ENCODE measurements at regions not wholly inside any gene's neighbourhood (a gene's known extent, or its start where the extent isn't known, plus 50 kb on each side); places are given as distances from the start of the nearest gene placed in this dataset.
"Not testable (repeated sequence)": the region's sequence is repeated elsewhere in the genome, so short reads cannot be mapped to it uniquely, and the experiment has no call there.

DNA sequence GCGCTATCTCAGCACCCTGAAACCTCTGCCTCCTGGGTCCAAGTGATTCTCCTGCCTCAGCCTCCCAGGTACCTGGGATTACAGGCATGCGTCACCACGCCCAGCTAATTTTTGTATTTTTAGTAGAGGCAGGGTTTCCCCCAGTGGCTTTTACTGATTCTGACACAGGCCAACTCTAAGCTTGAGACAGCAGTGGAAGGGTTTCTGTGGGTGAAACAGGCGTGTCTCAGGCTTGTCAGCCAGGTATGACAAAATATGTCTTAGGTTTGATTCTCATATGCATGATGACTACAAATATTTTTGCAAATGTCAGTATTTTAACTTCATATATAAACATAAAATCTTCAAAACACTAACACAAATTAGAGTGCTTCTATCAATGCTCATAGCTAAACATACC is 952.8 kb upstream of the CDH18 start:
- TF ChIP-seq, protein P1, sequence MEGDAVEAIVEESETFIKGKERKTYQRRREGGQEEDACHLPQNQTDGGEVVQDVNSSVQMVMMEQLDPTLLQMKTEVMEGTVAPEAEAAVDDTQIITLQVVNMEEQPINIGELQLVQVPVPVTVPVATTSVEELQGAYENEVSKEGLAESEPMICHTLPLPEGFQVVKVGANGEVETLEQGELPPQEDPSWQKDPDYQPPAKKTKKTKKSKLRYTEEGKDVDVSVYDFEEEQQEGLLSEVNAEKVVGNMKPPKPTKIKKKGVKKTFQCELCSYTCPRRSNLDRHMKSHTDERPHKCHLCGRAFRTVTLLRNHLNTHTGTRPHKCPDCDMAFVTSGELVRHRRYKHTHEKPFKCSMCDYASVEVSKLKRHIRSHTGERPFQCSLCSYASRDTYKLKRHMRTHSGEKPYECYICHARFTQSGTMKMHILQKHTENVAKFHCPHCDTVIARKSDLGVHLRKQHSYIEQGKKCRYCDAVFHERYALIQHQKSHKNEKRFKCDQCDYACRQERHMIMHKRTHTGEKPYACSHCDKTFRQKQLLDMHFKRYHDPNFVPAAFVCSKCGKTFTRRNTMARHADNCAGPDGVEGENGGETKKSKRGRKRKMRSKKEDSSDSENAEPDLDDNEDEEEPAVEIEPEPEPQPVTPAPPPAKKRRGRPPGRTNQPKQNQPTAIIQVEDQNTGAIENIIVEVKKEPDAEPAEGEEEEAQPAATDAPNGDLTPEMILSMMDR (IDR thresholded peaks at IDR 0.05) = not testable (repeated sequence)
- TF ChIP-seq POLR2A (IDR thresholded peaks at IDR 0.05) = not testable (repeated sequence)

Measured in testis (tissue), 2 donors.